Natural killer cell (primary cell): ENCODE measurements at regions not wholly inside any gene's neighbourhood (a gene's known extent, or its start where the extent isn't known, plus 50 kb on each side); places are given as distances from the start of the nearest gene placed in this dataset.
"Not testable (repeated sequence)": the region's sequence is repeated elsewhere in the genome, so short reads cannot be mapped to it uniquely, and the experiment has no call there.

Experiments
- ATAC-seq, 3 donors: fragments of 150-1000 bp in 2 of 3; fragments of 200-7000 bp in 1 of 3; cut with Tn5 transposase; 1 replicate in 1 of 3; 2 replicates in 2 of 3; pipeline ENCODE4 v1.10.0; 2021; ENCODE audit warnings: mild to moderate bottlenecking in 2 of 3, moderate library complexity in 2 of 3
- DNase-seq, 2 donors: peaks; one replicate each; pipeline versions ENCODE4 v3.0.0 to v3.0.0-alpha.2; 2013 to 2021; ENCODE audit warnings: mixed read lengths in 1 of 2
- H3K27ac ChIP-seq: one replicate; pipeline ENCODE4 v1.5.1; 2013; ENCODE audit warnings: mild to moderate bottlenecking, low read length
- H3K27me3 ChIP-seq: one replicate; pipeline ENCODE4 v1.6.1; 2013; ENCODE audit warnings: low read length; ENCODE audit not compliant: control insufficient read depth, insufficient read depth
- H3K36me3 ChIP-seq: one replicate; pipeline ENCODE4 v1.6.1; 2013; ENCODE audit warnings: low read length; ENCODE audit not compliant: control insufficient read depth, insufficient read depth
- H3K4me1 ChIP-seq: one replicate; pipeline ENCODE4 v1.6.1; 2013; ENCODE audit warnings: low read length; ENCODE audit not compliant: control insufficient read depth, insufficient read depth
- H3K4me3 ChIP-seq: one replicate; pipeline ENCODE4 v1.5.1; 2013; ENCODE audit warnings: low read length
- H3K9me3 ChIP-seq: one replicate; pipeline ENCODE4 v1.6.1; 2013; ENCODE audit warnings: low read length; ENCODE audit not compliant: control insufficient read depth, insufficient read depth
- H3K27ac Mint-ChIP-seq, 2 donors: one replicate each; pipeline ENCODE4 v1.8.0; 2022; ENCODE audit warnings: mild to moderate bottlenecking in 2 of 2, mixed read lengths in 2 of 2, moderate library complexity in 1 of 2
- H3K27me3 Mint-ChIP-seq, 2 donors: one replicate each; pipeline ENCODE4 v1.8.0; 2022; ENCODE audit warnings: low read depth in 2 of 2, mixed read lengths in 2 of 2
- H3K36me3 Mint-ChIP-seq: one replicate; pipeline ENCODE4 v1.8.0; 2022; ENCODE audit warnings: mixed read lengths
- H3K4me1 Mint-ChIP-seq, 2 donors: one replicate each; pipeline ENCODE4 v1.8.0; 2022; ENCODE audit warnings: mixed read lengths in 2 of 2
- H3K4me3 Mint-ChIP-seq: one replicate; pipeline ENCODE4 v1.8.0; 2022; ENCODE audit warnings: mild to moderate bottlenecking, moderate library complexity, mixed read lengths
- H3K9me3 Mint-ChIP-seq, 2 donors: one replicate each; pipeline ENCODE4 v1.8.0; 2022; ENCODE audit warnings: mixed read lengths in 2 of 2
- WGBS: methylation state at CpG from one replicate; pipeline ENCODE4 v1.1.7; 2013; ENCODE audit warnings: missing lambda C conversion rate; ENCODE audit not compliant: insufficient coverage; 5-methylcytosine and 5-hydroxymethylcytosine counted together
- intact Hi-C: fragments of 100-400 bp; cut with micrococcal nuclease; formaldehyde crosslinking; loops from one replicate; pipeline ENCODE4 v1.14.2; 2022
- TF ChIP-seq, protein P1 (sequence below): fragments of 200-600 bp; IDR thresholded peaks from one replicate; pipeline ENCODE4 v1.8.0; 2022; ENCODE audit warnings: antibody characterized with exemption

DNA sequence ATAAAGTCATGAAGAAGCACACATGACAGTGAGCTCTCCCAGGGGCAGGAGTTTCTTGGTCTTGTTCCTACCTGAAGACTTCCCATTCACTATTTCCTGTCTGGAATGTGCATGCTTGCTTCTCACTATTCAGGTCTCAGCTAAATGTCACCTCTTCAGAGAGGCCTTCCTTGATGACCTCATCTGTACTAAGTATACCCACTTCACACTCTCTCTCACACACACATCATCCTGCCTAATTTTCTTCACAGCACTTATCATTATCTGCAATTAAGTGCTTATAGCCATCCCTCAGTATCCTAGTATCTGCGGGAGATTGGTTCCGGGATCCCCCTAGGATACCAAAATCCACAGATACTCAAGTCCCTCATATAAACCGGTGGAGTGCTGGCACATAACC is 146.4 kb upstream of the IVNS1ABP start:
- intact Hi-C loops = no loop called here
- Histone ChIP-seq H3K4me3 (no peak overlapping the region), H3K27ac (no peak overlapping the region), H3K27me3 (no peaks in the 10 kb centered on the region), H3K9me3 (no peaks in the 10 kb centered on the region), H3K36me3 (no peaks in the 10 kb centered on the region), H3K4me1 (no peaks in the 10 kb centered on the region)
- Mint-ChIP-seq H3K36me3 (no peaks in the 10 kb centered on the region), H3K27ac (no peak overlapping the region), H3K4me1 (peaks cover 0 to 10% of the 10 kb centered on the region in 2 donors), H3K27me3 (no peaks in the 10 kb centered on the region), H3K9me3 (no peaks in the 10 kb centered on the region), H3K4me3 (no peak overlapping the region)
- ATAC-seq (no peak), DNase-seq (no peak)
- 100% methylated on average over 2 of the region's 3 CpGs for WGBS
- TF ChIP-seq, protein P1, sequence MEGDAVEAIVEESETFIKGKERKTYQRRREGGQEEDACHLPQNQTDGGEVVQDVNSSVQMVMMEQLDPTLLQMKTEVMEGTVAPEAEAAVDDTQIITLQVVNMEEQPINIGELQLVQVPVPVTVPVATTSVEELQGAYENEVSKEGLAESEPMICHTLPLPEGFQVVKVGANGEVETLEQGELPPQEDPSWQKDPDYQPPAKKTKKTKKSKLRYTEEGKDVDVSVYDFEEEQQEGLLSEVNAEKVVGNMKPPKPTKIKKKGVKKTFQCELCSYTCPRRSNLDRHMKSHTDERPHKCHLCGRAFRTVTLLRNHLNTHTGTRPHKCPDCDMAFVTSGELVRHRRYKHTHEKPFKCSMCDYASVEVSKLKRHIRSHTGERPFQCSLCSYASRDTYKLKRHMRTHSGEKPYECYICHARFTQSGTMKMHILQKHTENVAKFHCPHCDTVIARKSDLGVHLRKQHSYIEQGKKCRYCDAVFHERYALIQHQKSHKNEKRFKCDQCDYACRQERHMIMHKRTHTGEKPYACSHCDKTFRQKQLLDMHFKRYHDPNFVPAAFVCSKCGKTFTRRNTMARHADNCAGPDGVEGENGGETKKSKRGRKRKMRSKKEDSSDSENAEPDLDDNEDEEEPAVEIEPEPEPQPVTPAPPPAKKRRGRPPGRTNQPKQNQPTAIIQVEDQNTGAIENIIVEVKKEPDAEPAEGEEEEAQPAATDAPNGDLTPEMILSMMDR = no peak

DNA sequence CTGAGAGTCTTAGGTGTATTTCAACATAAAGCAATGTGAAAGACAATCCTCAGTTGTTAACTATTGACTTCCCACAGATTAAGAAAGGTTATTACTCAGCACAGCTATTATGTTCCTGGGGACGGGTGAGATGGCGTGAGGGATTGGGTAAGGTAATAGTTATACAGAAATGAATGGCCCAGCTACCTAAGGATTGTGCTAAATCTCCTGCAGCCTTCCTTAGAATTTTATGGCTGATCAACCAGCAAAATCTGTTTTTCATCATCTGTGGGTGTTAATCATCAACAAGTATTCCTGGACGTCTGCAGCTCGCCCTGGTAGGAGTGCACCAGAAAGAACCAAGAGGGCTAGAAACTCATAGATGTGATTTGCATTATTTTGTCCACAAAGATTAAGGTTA is 146.0 kb upstream of the IVNS1ABP start:
- 90% methylated on average over 4 of the region's 4 CpGs for WGBS

GRCh38 chr1:185460723-185461122 is 143.7 kb upstream of the IVNS1ABP start:
- ATAC-seq, intact Hi-C loops, H3K4me3 ChIP-seq, H3K36me3 Mint-ChIP-seq, H3K4me3 Mint-ChIP-seq, H3K27ac Mint-ChIP-seq, DNase-seq, H3K9me3 ChIP-seq, H3K27ac ChIP-seq, H3K27me3 Mint-ChIP-seq, H3K4me1 ChIP-seq, H3K9me3 Mint-ChIP-seq, H3K36me3 ChIP-seq, H3K27me3 ChIP-seq: not testable (repeated sequence)
- WGBS = 100% methylated on average over 1 of the region's 4 CpGs
- peaks cover 0 to 10% of the 10 kb centered on the region in 2 donors for H3K4me1 Mint-ChIP-seq

More for the DNA sequence above, 146.0 kb upstream of the IVNS1ABP start:
- H3K27ac Mint-ChIP-seq = no peak overlapping the region
- ATAC-seq = no peak
- no peak overlapping the region for H3K4me3 ChIP-seq
- H3K9me3 ChIP-seq = no peaks in the 10 kb centered on the region
- H3K36me3 Mint-ChIP-seq = no peaks in the 10 kb centered on the region
- intact Hi-C loops = no loop called here
- H3K27me3 ChIP-seq = no peaks in the 10 kb centered on the region
- no peaks in the 10 kb centered on the region for H3K9me3 Mint-ChIP-seq
- H3K27ac ChIP-seq = no peak overlapping the region
- H3K36me3 ChIP-seq = no peaks in the 10 kb centered on the region
- H3K4me3 Mint-ChIP-seq = no peak overlapping the region
- TF ChIP-seq, protein P1 = no peak
- DNase-seq = no peak
- H3K4me1 ChIP-seq = no peaks in the 10 kb centered on the region
- no peaks in the 10 kb centered on the region for H3K27me3 Mint-ChIP-seq
- H3K4me1 Mint-ChIP-seq = peaks cover 0 to 10% of the 10 kb centered on the region in 2 donors

DNA sequence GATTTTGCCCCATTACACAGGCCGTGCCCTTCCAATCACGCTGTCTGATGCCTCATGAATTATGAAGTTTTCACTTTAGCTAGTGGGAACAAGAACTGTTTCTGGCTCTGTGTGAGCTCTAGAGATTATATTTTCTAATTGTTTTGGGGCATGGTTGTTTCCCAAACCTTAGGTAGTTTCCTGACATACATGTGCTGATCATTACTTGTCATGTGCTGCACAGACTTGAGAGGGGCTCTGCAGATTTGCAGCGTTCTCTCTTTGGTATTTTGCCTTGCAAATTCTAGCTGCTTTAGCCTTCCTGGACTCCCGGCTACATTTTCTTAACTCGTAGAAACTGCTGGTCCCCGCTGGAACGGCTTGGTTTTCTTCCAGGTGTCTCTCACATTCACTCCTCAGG is 142.1 kb upstream of the IVNS1ABP start:
- Mint-ChIP-seq H3K4me3 (no peak overlapping the region), H3K27me3 (peaks cover 0 to 6% of the 10 kb centered on the region in 2 donors), H3K36me3 (no peaks in the 10 kb centered on the region), H3K27ac (no peak overlapping the region), H3K4me1 (peaks cover 0 to 10% of the 10 kb centered on the region in 2 donors), H3K9me3 (no peaks in the 10 kb centered on the region)
- H3K4me1 ChIP-seq = no peaks in the 10 kb centered on the region
- no peak for DNase-seq
- no peak for ATAC-seq
- intact Hi-C loops = no loop called here
- no peaks in the 10 kb centered on the region for H3K36me3 ChIP-seq
- no peaks in the 10 kb centered on the region for H3K27me3 ChIP-seq
- WGBS = 97% methylated on average over 7 of the region's 7 CpGs
- no peak overlapping the region for H3K4me3 ChIP-seq
- TF ChIP-seq, protein P1 = no peak
- no peak overlapping the region for H3K27ac ChIP-seq
- no peaks in the 10 kb centered on the region for H3K9me3 ChIP-seq
